Panc1 (cell line): ENCODE measurements at regions not wholly inside any gene's neighbourhood (a gene's known extent, or its start where the extent isn't known, plus 50 kb on each side); places are given as distances from the start of the nearest gene placed in this dataset.

Experiments used
- ATAC-seq: fragments of 200-7000 bp; cut with Tn5 transposase; 2 replicates; pipeline ENCODE4 v1.9.1; 2020; ENCODE audit warnings: mild to moderate bottlenecking, moderate library complexity
- BruUV-seq: library from RNA; stranded (reverse); fragments of 400-500 nt; replicated peaks from 2 replicates; lab custom pipeline; 2021; lab: Mats Ljungman, UMichigan
- CTCF ChIA-PET: fragments of 300-600 bp; sonication (Branson Sonifier 250); formaldehyde crosslinking; loops from one replicate; lab custom pipeline; 2022; ENCODE audit warnings: antibody characterized with exemption; lab: Charles Lee
- POLR2A ChIA-PET: fragments of 300-600 bp; sonication (Branson Sonifier 250); formaldehyde crosslinking; loops from one replicate; lab custom pipeline; 2022; ENCODE audit warnings: antibody characterized with exemption; lab: Charles Lee
- DNase-seq: peaks from one replicate; pipeline ENCODE4 v3.0.0-alpha.2; 2010; ENCODE audit warnings: low read depth, low spot score
- H3K27ac ChIP-seq: 2 replicates; pipeline ENCODE4 v1.5.1; 2011; ENCODE audit warnings: mild to moderate bottlenecking, low read length, inconsistent platforms
- H3K27me3 ChIP-seq: fragments of 200-500 bp; sonication (Bioruptor generic); 2 replicates; pipeline ENCODE4 v1.6.0; 2014; ENCODE audit warnings: low read length, inconsistent platforms; ENCODE audit not compliant: control insufficient read depth, insufficient read depth
- H3K36me3 ChIP-seq: fragments of 200-500 bp; sonication (Bioruptor generic); 2 replicates; pipeline ENCODE4 v1.5.1; 2014; ENCODE audit warnings: inconsistent platforms, mild to moderate bottlenecking, low read length, moderate library complexity; ENCODE audit not compliant: control insufficient read depth, insufficient read depth
- H3K4me1 ChIP-seq: 2 replicates; pipeline ENCODE4 v1.5.1; 2011; ENCODE audit warnings: inconsistent platforms, mild to moderate bottlenecking, low read length, moderate library complexity; ENCODE audit not compliant: control insufficient read depth, insufficient read depth
- H3K4me3 ChIP-seq, 2 experiments: 2 replicates each; pipeline ENCODE4 v1.5.1; 2011 to 2012; ENCODE audit warnings: low read depth in 2 of 2, low read length in 2 of 2, mild to moderate bottlenecking in 2 of 2, inconsistent platforms in 1 of 2, moderate library complexity in 1 of 2
- H3K9me3 ChIP-seq: fragments of 200-500 bp; sonication (Bioruptor generic); 2 replicates; pipeline ENCODE4 v1.5.1; 2014; ENCODE audit warnings: low read depth, mild to moderate bottlenecking, inconsistent platforms, low read length, moderate library complexity; ENCODE audit not compliant: control insufficient read depth, insufficient read depth
- CTCF ChIP-seq: fragments of 450-650 bp; IDR thresholded peaks from 2 replicates; pipeline ENCODE4 v1.5.1; 2017; ENCODE audit warnings: mild to moderate bottlenecking
- POLR2AphosphoS5 ChIP-seq: IDR thresholded peaks from 2 replicates; pipeline ENCODE4 v1.6.1; 2012; ENCODE audit warnings: mild to moderate bottlenecking, low read depth, low read length, moderate library complexity
- REST ChIP-seq, 2 experiments: IDR thresholded peaks; 2 replicates each; pipeline ENCODE4 v1.6.1; 2011 to 2012; ENCODE audit warnings: low read depth in 2 of 2, control low read depth in 1 of 2, low read length in 1 of 2, mild to moderate bottlenecking in 1 of 2, moderate library complexity in 1 of 2; ENCODE audit not compliant: insufficient read depth in 1 of 2
- SIN3A ChIP-seq: IDR thresholded peaks from 2 replicates; pipeline ENCODE4 v1.6.1; 2012; ENCODE audit warnings: low read depth, mild to moderate bottlenecking, low read length, moderate library complexity, borderline replicate concordance; ENCODE audit not compliant: insufficient read depth
- TCF7L2 ChIP-seq: IDR thresholded peaks from 2 replicates; pipeline ENCODE4 v1.6.1; 2011; ENCODE audit warnings: mild to moderate bottlenecking, low read depth, low read length, inconsistent platforms
- in situ Hi-C: cut with HindIII; loops from 2 replicates; pipeline ENCODE4 v1.10.0; 2016; ENCODE audit warnings: low sequenced_read_pairs, low pct_unique_long_range_greater_than_20kb
- intact Hi-C: fragments of 100-400 bp; cut with micrococcal nuclease; formaldehyde crosslinking; loops from one replicate; pipeline ENCODE4 v1.10.0; 2022; ENCODE audit not compliant: unreplicated experiment

GRCh38 chr3:193884652-193885051 is 251.3 kb upstream of the HES1 start:
- H3K9me3 ChIP-seq, result no peaks in the 10 kb centered on the region
- ChIA-PET CTCF (no interaction called here), POLR2A (no interaction called here)
- intact Hi-C loops, result no loop called here
- BruUV-seq, result no TSS peak
- no peak overlapping the region for H3K27ac ChIP-seq
- DNase-seq (no peak), ATAC-seq (no peak)
- no peak overlapping the region for H3K4me3 ChIP-seq
- no peaks in the 10 kb centered on the region for H3K36me3 ChIP-seq
- no peaks in the 10 kb centered on the region for H3K4me1 ChIP-seq
- in situ Hi-C loops, result no loop called here
- TF ChIP-seq CTCF (no peak), POLR2AphosphoS5 (no peak), REST (IDR thresholded peaks at IDR 0.05; ENCODE audit: insufficient read depth in 1 of 2, low read depth in 2 of 2, low read length in 1 of 2) (no peak), SIN3A (no peak), TCF7L2 (no peak)
- H3K27me3 ChIP-seq, result no peaks in the 10 kb centered on the region

- TF ChIP-seq TCF7L2 (no peak), CTCF (no peak), SIN3A (no peak), REST (IDR thresholded peaks at IDR 0.05; ENCODE audit: insufficient read depth in 1 of 2, low read depth in 2 of 2, low read length in 1 of 2) (no peak)
- no peak for ATAC-seq
- POLR2A ChIA-PET, result no interaction called here
- CTCF ChIA-PET, result no interaction called here
- Histone ChIP-seq H3K4me3 (no peak overlapping the region), H3K27me3 (no peaks in the 10 kb centered on the region), H3K4me1 (no peaks in the 10 kb centered on the region), H3K27ac (no peak overlapping the region), H3K9me3 (no peaks in the 10 kb centered on the region), H3K36me3 (no peaks in the 10 kb centered on the region)
- no TSS peak for BruUV-seq
- no peak for DNase-seq
- intact Hi-C loops, result no loop called here
- in situ Hi-C loops, result no loop called here
Measured at GRCh38 chr3:193885832-193886231, 250.1 kb upstream of the HES1 start.
